Spleen (tissue), 7 donors: ENCODE measurements at regions not wholly inside any gene's neighbourhood (a gene's known extent, or its start where the extent isn't known, plus 50 kb on each side); places are given as distances from the start of the nearest gene placed in this dataset.

Source experiments
- CTCF ChIP-seq, 11 experiments: fragments of 200-600 bp in 7 of 11; fragments of 450-650 bp in 4 of 11; sonication (generic) in 4 of 11; IDR thresholded peaks in 8 of 11; conservative IDR thresholded peaks in 3 of 11; 1 replicate in 7 of 11; 2 replicates in 4 of 11; pipeline versions ENCODE4 v1.4.0 to v1.8.0; 2016 to 2021; ENCODE audit warnings: antibody characterized with exemption in 11 of 11, inconsistent platforms in 4 of 11, mild to moderate bottlenecking in 1 of 11
- POLR2A ChIP-seq, 3 donors: fragments of 450-650 bp; IDR thresholded peaks; one replicate each; pipeline ENCODE4 v1.5.1; 2017; ENCODE audit warnings: antibody characterized with exemption in 3 of 3, mild to moderate bottlenecking in 1 of 3
- POLR2AphosphoS5 ChIP-seq, 3 donors: sonication (generic); formaldehyde crosslinking; IDR thresholded peaks; one replicate each; pipeline ENCODE4 v1.5.1; 2017; ENCODE audit warnings: antibody characterized with exemption in 3 of 3
- donor health status: DM: no; HTN: no; CAD: no; lungs with moderate emphysema.
- donor health status: DM: no; HTN: no; CAD: no.
- donor health status: DM: no; HTN: no; CAD: no.

- TF ChIP-seq CTCF (IDR thresholded peaks at IDR 0.05 in 8 of 11, conservative IDR thresholded peaks at IDR 0.05 in 3 of 11) (no peak), POLR2A (IDR thresholded peaks at IDR 0.05) (no peak), POLR2AphosphoS5 (IDR thresholded peaks at IDR 0.05) (no peak)
Observed at GRCh38 chr5:103953601-103954382, 391.2 kb upstream of the NUDT12 start.
